Hepatocyte (in vitro differentiated cells): ENCODE measurements at regions not wholly inside any gene's neighbourhood (a gene's known extent, or its start where the extent isn't known, plus 50 kb on each side); places are given as distances from the start of the nearest gene placed in this dataset.

Experiments
- DNase-seq: peaks from one replicate; pipeline ENCODE4 v3.0.0-alpha.2; 2016; ENCODE audit warnings: low spot score
- H2AFZ ChIP-seq: fragments of 200-600 bp; sonication (generic); 2 replicates; pipeline ENCODE4 v1.6.0; 2016; ENCODE audit warnings: antibody characterized with exemption, mild to moderate bottlenecking
- H3K27ac ChIP-seq: fragments of 200-600 bp; sonication (generic); 2 replicates; pipeline ENCODE4 v1.5.1; 2016; ENCODE audit warnings: mild to moderate bottlenecking
- H3K27me3 ChIP-seq: fragments of 200-600 bp; sonication (generic); 2 replicates; pipeline ENCODE4 v1.6.1; 2016
- H3K36me3 ChIP-seq: fragments of 200-600 bp; sonication (generic); replicated peaks from 2 replicates; pipeline ENCODE4 v1.5.1; 2016; ENCODE audit warnings: low read depth; ENCODE audit not compliant: insufficient read depth
- H3K4me1 ChIP-seq: fragments of 200-600 bp; sonication (generic); 2 replicates; pipeline ENCODE4 v1.5.1; 2016; ENCODE audit warnings: mild to moderate bottlenecking, moderate library complexity; ENCODE audit not compliant: insufficient read depth
- H3K4me2 ChIP-seq: fragments of 200-600 bp; sonication (generic); 2 replicates; pipeline ENCODE4 v1.6.0; 2016
- H3K4me3 ChIP-seq: fragments of 200-600 bp; sonication (generic); 2 replicates; pipeline ENCODE4 v1.5.1; 2016; ENCODE audit warnings: mild to moderate bottlenecking
- H3K79me2 ChIP-seq: fragments of 200-600 bp; sonication (generic); 2 replicates; pipeline ENCODE4 v1.6.0; 2017; ENCODE audit warnings: mild to moderate bottlenecking
- H3K9me2 ChIP-seq: fragments of 200-600 bp; sonication (generic); replicated peaks from 2 replicates; pipeline ENCODE4 v1.6.0; 2017; ENCODE audit warnings: mild to moderate bottlenecking; ENCODE audit not compliant: insufficient read depth
- H3K9me3 ChIP-seq: fragments of 200-600 bp; sonication (generic); 2 replicates; pipeline ENCODE4 v1.5.1; 2016; ENCODE audit warnings: low read depth, mild to moderate bottlenecking
- H4K20me1 ChIP-seq: fragments of 200-600 bp; sonication (generic); 2 replicates; pipeline ENCODE4 v1.6.0; 2016; ENCODE audit warnings: mild to moderate bottlenecking; ENCODE audit not compliant: insufficient read depth, poor library complexity, severe bottlenecking
- EZH2 ChIP-seq: fragments of 200-600 bp; sonication (generic); IDR thresholded peaks from 2 replicates; pipeline ENCODE4 v1.6.1; 2016; ENCODE audit warnings: antibody characterized with exemption, mild to moderate bottlenecking, borderline replicate concordance
- EZH2phosphoT487 ChIP-seq: fragments of 200-600 bp; sonication (generic); IDR thresholded peaks from one replicate; pipeline ENCODE4 v1.6.1; 2018; ENCODE audit warnings: antibody characterized with exemption, mild to moderate bottlenecking, low read depth, moderate library complexity; ENCODE audit not compliant: unreplicated experiment, severe bottlenecking
- WGBS: methylation state at CpG from one replicate; pipeline ENCODE4 v1.1.6; 2016; ENCODE audit warnings: low lambda C conversion rate; ENCODE audit errors: missing lambda C conversion rate; 5-methylcytosine and 5-hydroxymethylcytosine counted together
- TF ChIP-seq, protein P1 (sequence below): fragments of 200-600 bp; sonication (generic); IDR thresholded peaks from 2 replicates; pipeline ENCODE4 v1.5.1; 2016; ENCODE audit warnings: antibody characterized with exemption, mild to moderate bottlenecking; ENCODE audit not compliant: poor library complexity

DNA sequence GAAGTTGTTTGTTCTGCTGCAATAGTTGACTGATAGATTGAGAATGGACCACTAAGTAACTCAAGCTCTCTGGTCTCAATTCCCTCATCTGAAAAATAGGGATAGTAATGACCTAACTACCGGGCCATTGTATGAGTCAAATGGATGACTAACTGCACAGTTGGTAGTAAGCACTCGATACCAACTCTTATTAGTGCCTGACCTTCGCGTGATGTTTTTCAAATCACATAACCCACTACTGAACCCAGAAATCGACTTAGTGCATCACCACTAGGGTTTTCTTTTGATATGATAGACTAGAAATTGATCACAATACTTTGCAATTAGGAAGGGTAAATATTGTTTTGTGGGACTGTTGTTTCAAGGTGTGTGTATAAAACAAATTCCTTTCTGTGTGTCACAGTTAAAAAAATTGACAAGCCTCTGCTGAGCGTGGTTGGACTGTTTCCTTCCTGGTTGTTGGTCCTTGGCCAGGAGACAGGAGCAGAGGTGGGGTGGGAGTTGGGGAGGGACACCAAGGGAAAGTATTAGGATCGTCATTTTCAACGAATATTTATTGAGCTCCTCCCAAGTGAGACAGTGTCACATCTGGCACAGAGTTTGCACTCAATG, 54.0 kb upstream of the LRP8 start:
- Histone ChIP-seq H3K79me2 (no peaks in the 10 kb centered on the region), H3K27me3 (no peaks in the 10 kb centered on the region), H3K9me3 (no peaks in the 10 kb centered on the region), H3K9me2 (no peaks in the 10 kb centered on the region), H2AFZ (no peak overlapping the region), H3K4me3 (no peak overlapping the region), H3K4me2 (no peak overlapping the region), H3K4me1 (no peaks in the 10 kb centered on the region), H4K20me1 (no peaks in the 10 kb centered on the region), H3K36me3 (no peaks in the 10 kb centered on the region), H3K27ac (no peak overlapping the region)
- no peak for TF ChIP-seq EZH2
- TF ChIP-seq, protein P1, sequence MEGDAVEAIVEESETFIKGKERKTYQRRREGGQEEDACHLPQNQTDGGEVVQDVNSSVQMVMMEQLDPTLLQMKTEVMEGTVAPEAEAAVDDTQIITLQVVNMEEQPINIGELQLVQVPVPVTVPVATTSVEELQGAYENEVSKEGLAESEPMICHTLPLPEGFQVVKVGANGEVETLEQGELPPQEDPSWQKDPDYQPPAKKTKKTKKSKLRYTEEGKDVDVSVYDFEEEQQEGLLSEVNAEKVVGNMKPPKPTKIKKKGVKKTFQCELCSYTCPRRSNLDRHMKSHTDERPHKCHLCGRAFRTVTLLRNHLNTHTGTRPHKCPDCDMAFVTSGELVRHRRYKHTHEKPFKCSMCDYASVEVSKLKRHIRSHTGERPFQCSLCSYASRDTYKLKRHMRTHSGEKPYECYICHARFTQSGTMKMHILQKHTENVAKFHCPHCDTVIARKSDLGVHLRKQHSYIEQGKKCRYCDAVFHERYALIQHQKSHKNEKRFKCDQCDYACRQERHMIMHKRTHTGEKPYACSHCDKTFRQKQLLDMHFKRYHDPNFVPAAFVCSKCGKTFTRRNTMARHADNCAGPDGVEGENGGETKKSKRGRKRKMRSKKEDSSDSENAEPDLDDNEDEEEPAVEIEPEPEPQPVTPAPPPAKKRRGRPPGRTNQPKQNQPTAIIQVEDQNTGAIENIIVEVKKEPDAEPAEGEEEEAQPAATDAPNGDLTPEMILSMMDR: no peak
- no peak for TF ChIP-seq EZH2phosphoT487
- DNase-seq: no peak
- 88% methylated on average over 8 of the region's 8 CpGs for whole genome bisulfite sequencing

DNA sequence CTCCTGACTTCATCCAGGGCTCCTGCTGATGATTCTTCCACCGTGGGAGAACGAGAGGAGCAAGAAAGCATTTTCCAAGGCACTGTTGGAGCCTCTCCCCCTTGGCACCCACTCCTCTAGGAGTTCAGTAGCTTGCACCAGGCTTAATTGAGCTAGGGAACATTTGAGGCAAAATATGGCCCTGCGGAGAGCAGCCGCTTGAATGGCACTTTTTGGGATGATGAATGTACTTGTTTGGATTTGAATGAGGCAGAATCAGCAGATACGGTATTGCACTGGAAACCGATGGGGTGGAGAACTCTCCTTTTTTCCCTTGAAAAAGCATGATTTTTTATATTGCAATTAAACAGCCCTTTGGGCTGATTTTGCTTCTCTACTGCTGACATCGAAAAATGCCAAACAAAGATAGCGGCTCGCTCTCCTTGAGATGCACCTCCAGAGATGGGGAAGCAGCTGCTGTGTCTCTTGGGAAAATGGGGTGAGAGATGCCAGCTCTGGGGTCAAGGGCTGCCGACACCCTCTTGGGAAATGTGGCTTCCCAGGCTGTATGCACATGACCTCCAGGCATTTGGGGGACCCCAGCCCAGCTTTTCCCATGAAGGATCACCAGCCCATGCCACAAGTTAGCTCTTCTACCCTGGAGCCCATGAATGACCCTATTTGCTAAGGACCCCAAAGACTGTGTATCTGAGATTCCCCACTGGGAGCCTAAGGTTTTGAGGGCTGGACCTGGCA, 55.4 kb upstream of the LRP8 start:
- Histone ChIP-seq H3K9me2 (no peaks in the 10 kb centered on the region), H3K27ac (no peak overlapping the region), H2AFZ (no peak overlapping the region), H3K9me3 (no peaks in the 10 kb centered on the region), H3K79me2 (no peaks in the 10 kb centered on the region), H3K36me3 (no peaks in the 10 kb centered on the region), H3K4me2 (no peak overlapping the region), H4K20me1 (no peaks in the 10 kb centered on the region), H3K4me3 (no peak overlapping the region), H3K27me3 (no peaks in the 10 kb centered on the region), H3K4me1 (no peaks in the 10 kb centered on the region)
- WGBS: 91% methylated on average over 10 of the region's 10 CpGs
- TF ChIP-seq, protein P1: no peak
- TF ChIP-seq EZH2: no peak
- no peak for TF ChIP-seq EZH2phosphoT487
- DNase-seq: no peak

DNA sequence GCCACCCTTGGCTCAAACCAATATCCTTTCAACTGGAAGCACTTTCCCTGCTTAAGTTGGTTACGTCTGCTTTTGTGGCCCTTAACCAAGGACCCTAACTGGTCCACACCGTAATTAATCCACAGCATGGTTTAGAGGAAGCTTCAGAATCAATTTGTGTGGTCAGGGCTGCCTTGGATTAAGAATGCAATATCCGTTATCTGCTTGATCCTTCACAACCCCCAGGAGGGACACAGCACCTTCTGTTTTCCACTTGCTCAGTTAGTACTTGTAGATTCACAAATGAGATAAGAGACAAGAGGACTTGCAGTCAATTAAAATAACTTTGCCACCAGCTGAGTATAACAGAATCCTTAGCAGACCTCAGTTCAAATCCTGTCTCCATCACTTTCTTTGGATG, 56.9 kb upstream of the LRP8 start:
- Histone ChIP-seq H3K27me3 (no peaks in the 10 kb centered on the region), H3K79me2 (no peaks in the 10 kb centered on the region), H4K20me1 (no peaks in the 10 kb centered on the region), H3K9me3 (no peaks in the 10 kb centered on the region), H2AFZ (no peak overlapping the region), H3K4me1 (no peaks in the 10 kb centered on the region), H3K27ac (no peak overlapping the region), H3K4me3 (no peak overlapping the region), H3K4me2 (no peak overlapping the region), H3K36me3 (no peaks in the 10 kb centered on the region), H3K9me2 (no peaks in the 10 kb centered on the region)
- no peak for DNase-seq
- WGBS: 70% methylated on average over 3 of the region's 3 CpGs
- TF ChIP-seq EZH2phosphoT487: no peak
- no peak for TF ChIP-seq EZH2
- TF ChIP-seq, protein P1: no peak
